ENCODE measurements at regions not wholly inside any gene's neighbourhood (a gene's known extent, or its start where the extent isn't known, plus 50 kb on each side); places are given as distances from the start of the nearest gene placed in this dataset.

GRCh38 chr14:56460469-56460868 lies 119.1 kb upstream of the TMEM260 start:
- Histone ChIP-seq H3K9me3 (ENCODE audit: control insufficient read depth, insufficient read depth, low read length) (no peaks in the 10 kb centered on the region), H3K36me3 (ENCODE audit: control insufficient read depth, insufficient read depth, low read length) (no peaks in the 10 kb centered on the region), H3K27me3 (ENCODE audit: control insufficient read depth, insufficient read depth, low read length) (no peaks in the 10 kb centered on the region), H3K4me1 (ENCODE audit: control insufficient read depth, insufficient read depth, low read length) (no peaks in the 10 kb centered on the region), H3K4me3 (ENCODE audit: low read depth, low read length) (no peak overlapping the region), H3K27ac (ENCODE audit: low read depth, low read length) (no peak overlapping the region)
- WGBS (ENCODE audit: insufficient coverage), result no CpG with 5 or more reads among the region's 2 CpGs
- DNase-seq (ENCODE audit: low read depth in 4 of 6, low spot score in 6 of 6), result no peak

GRCh38 chr14:56461276-56462275 lies 118.0 kb upstream of the TMEM260 start:
- peak in 2 of 6 donors; percentile 53 to 70 for DNase-seq (ENCODE audit: low read depth in 4 of 6, low spot score in 6 of 6)
- H3K4me1 ChIP-seq (ENCODE audit: control insufficient read depth, insufficient read depth, low read length), result no peaks in the 10 kb centered on the region
- no peak overlapping the region for H3K4me3 ChIP-seq (ENCODE audit: low read depth, low read length)
- H3K27me3 ChIP-seq (ENCODE audit: control insufficient read depth, insufficient read depth, low read length), result no peaks in the 10 kb centered on the region
- H3K36me3 ChIP-seq (ENCODE audit: control insufficient read depth, insufficient read depth, low read length), result no peaks in the 10 kb centered on the region
- H3K27ac ChIP-seq (ENCODE audit: low read depth, low read length), result no peak overlapping the region
- no peaks in the 10 kb centered on the region for H3K9me3 ChIP-seq (ENCODE audit: control insufficient read depth, insufficient read depth, low read length)
- 26% methylated on average over 4 of the region's 8 CpGs for WGBS (ENCODE audit: insufficient coverage)

GRCh38 chr14:56463271-56463890 lies 116.2 kb upstream of the TMEM260 start:
- Histone ChIP-seq H3K4me3 (ENCODE audit: low read depth, low read length) (no peak overlapping the region), H3K9me3 (ENCODE audit: control insufficient read depth, insufficient read depth, low read length) (no peaks in the 10 kb centered on the region), H3K4me1 (ENCODE audit: control insufficient read depth, insufficient read depth, low read length) (no peaks in the 10 kb centered on the region), H3K27me3 (ENCODE audit: control insufficient read depth, insufficient read depth, low read length) (no peaks in the 10 kb centered on the region), H3K36me3 (ENCODE audit: control insufficient read depth, insufficient read depth, low read length) (no peaks in the 10 kb centered on the region), H3K27ac (ENCODE audit: low read depth, low read length) (no peak overlapping the region)
- WGBS (ENCODE audit: insufficient coverage), result 15% methylated on average over 2 of the region's 3 CpGs
- DNase-seq (ENCODE audit: low read depth in 4 of 6, low spot score in 6 of 6), result peak in 1 of 6 donors; percentile 66

GRCh38 chr14:56471056-56471455 lies 108.5 kb upstream of the TMEM260 start:
- WGBS (ENCODE audit: insufficient coverage), result 98% methylated on average over 8 of the region's 8 CpGs
- no peak overlapping the region for H3K4me3 ChIP-seq (ENCODE audit: low read depth, low read length)
- H3K9me3 ChIP-seq (ENCODE audit: control insufficient read depth, insufficient read depth, low read length), result peaks cover 2% of the 10 kb centered on the region
- no peaks in the 10 kb centered on the region for H3K4me1 ChIP-seq (ENCODE audit: control insufficient read depth, insufficient read depth, low read length)
- no peak overlapping the region for H3K27ac ChIP-seq (ENCODE audit: low read depth, low read length)
- no peaks in the 10 kb centered on the region for H3K27me3 ChIP-seq (ENCODE audit: control insufficient read depth, insufficient read depth, low read length)
- no peaks in the 10 kb centered on the region for H3K36me3 ChIP-seq (ENCODE audit: control insufficient read depth, insufficient read depth, low read length)
- no peak for DNase-seq (ENCODE audit: low read depth in 4 of 6, low spot score in 6 of 6)

- no peak overlapping the region for H3K4me3 ChIP-seq (ENCODE audit: low read depth, low read length)
- H3K4me1 ChIP-seq (ENCODE audit: control insufficient read depth, insufficient read depth, low read length), result no peaks in the 10 kb centered on the region
- peak; percentile 43 to 93 (median 62) for DNase-seq (ENCODE audit: low read depth in 4 of 6, low spot score in 6 of 6)
- no peaks in the 10 kb centered on the region for H3K27me3 ChIP-seq (ENCODE audit: control insufficient read depth, insufficient read depth, low read length)
- peaks cover 1% of the 10 kb centered on the region for H3K9me3 ChIP-seq (ENCODE audit: control insufficient read depth, insufficient read depth, low read length)
- WGBS (ENCODE audit: insufficient coverage), result no CpG with 5 or more reads among the region's 8 CpGs
- H3K27ac ChIP-seq (ENCODE audit: low read depth, low read length), result no peak overlapping the region
- H3K36me3 ChIP-seq (ENCODE audit: control insufficient read depth, insufficient read depth, low read length), result no peaks in the 10 kb centered on the region
Measured at GRCh38 chr14:56474419-56475022, 105.1 kb upstream of the TMEM260 start.

- peak in 2 of 6 donors; percentile 33 to 47 for DNase-seq (ENCODE audit: low read depth in 4 of 6, low spot score in 6 of 6)
- H3K27me3 ChIP-seq (ENCODE audit: control insufficient read depth, insufficient read depth, low read length), result no peaks in the 10 kb centered on the region
- WGBS (ENCODE audit: insufficient coverage), result 52% methylated on average over 5 of the region's 5 CpGs
Measured at GRCh38 chr14:56482310-56482911, 97.2 kb upstream of the TMEM260 start.

GRCh38 chr14:56487090-56487667 lies 92.4 kb upstream of the TMEM260 start:
- peak in 5 of 6 donors; percentile 31 to 86 (median 43) for DNase-seq (ENCODE audit: low read depth in 4 of 6, low spot score in 6 of 6)
- Histone ChIP-seq H3K9me3 (ENCODE audit: control insufficient read depth, insufficient read depth, low read length) (no peaks in the 10 kb centered on the region), H3K4me3 (ENCODE audit: low read depth, low read length) (no peak overlapping the region), H3K27ac (ENCODE audit: low read depth, low read length) (no peak overlapping the region), H3K4me1 (ENCODE audit: control insufficient read depth, insufficient read depth, low read length) (no peaks in the 10 kb centered on the region), H3K27me3 (ENCODE audit: control insufficient read depth, insufficient read depth, low read length) (no peaks in the 10 kb centered on the region), H3K36me3 (ENCODE audit: control insufficient read depth, insufficient read depth, low read length) (no peaks in the 10 kb centered on the region)
- WGBS (ENCODE audit: insufficient coverage), result 30% methylated on average over 2 of the region's 4 CpGs

More at GRCh38 chr14:56482310-56482911, 97.2 kb upstream of the TMEM260 start:
- no peaks in the 10 kb centered on the region for H3K36me3 ChIP-seq (ENCODE audit: control insufficient read depth, insufficient read depth, low read length)
- no peaks in the 10 kb centered on the region for H3K4me1 ChIP-seq (ENCODE audit: control insufficient read depth, insufficient read depth, low read length)
- no peak overlapping the region for H3K27ac ChIP-seq (ENCODE audit: low read depth, low read length)
- no peak overlapping the region for H3K4me3 ChIP-seq (ENCODE audit: low read depth, low read length)
- no peaks in the 10 kb centered on the region for H3K9me3 ChIP-seq (ENCODE audit: control insufficient read depth, insufficient read depth, low read length)

GRCh38 chr14:56487761-56488160 lies 91.8 kb upstream of the TMEM260 start:
- H3K4me3 ChIP-seq (ENCODE audit: low read depth, low read length), result no peak overlapping the region
- no peaks in the 10 kb centered on the region for H3K36me3 ChIP-seq (ENCODE audit: control insufficient read depth, insufficient read depth, low read length)
- H3K4me1 ChIP-seq (ENCODE audit: control insufficient read depth, insufficient read depth, low read length), result no peaks in the 10 kb centered on the region
- no peak for DNase-seq (ENCODE audit: low read depth in 4 of 6, low spot score in 6 of 6)
- WGBS (ENCODE audit: insufficient coverage), result 71% methylated on average over 1 of the region's 1 CpG
- no peak overlapping the region for H3K27ac ChIP-seq (ENCODE audit: low read depth, low read length)
- H3K27me3 ChIP-seq (ENCODE audit: control insufficient read depth, insufficient read depth, low read length), result no peaks in the 10 kb centered on the region
- no peaks in the 10 kb centered on the region for H3K9me3 ChIP-seq (ENCODE audit: control insufficient read depth, insufficient read depth, low read length)

GRCh38 chr14:56488306-56488705 lies 91.3 kb upstream of the TMEM260 start:
- no peaks in the 10 kb centered on the region for H3K27me3 ChIP-seq (ENCODE audit: control insufficient read depth, insufficient read depth, low read length)
- no peaks in the 10 kb centered on the region for H3K9me3 ChIP-seq (ENCODE audit: control insufficient read depth, insufficient read depth, low read length)
- WGBS (ENCODE audit: insufficient coverage), result no CpG with 5 or more reads among the region's 1 CpG
- no peaks in the 10 kb centered on the region for H3K36me3 ChIP-seq (ENCODE audit: control insufficient read depth, insufficient read depth, low read length)
- no peak overlapping the region for H3K27ac ChIP-seq (ENCODE audit: low read depth, low read length)
- no peaks in the 10 kb centered on the region for H3K4me1 ChIP-seq (ENCODE audit: control insufficient read depth, insufficient read depth, low read length)
- H3K4me3 ChIP-seq (ENCODE audit: low read depth, low read length), result no peak overlapping the region
- no peak for DNase-seq (ENCODE audit: low read depth in 4 of 6, low spot score in 6 of 6)
